ENCODE measurements at regions not wholly inside any gene's neighbourhood (a gene's known extent, or its start where the extent isn't known, plus 50 kb on each side); places are given as distances from the start of the nearest gene placed in this dataset.
"Not testable (repeated sequence)": the region's sequence is repeated elsewhere in the genome, so short reads cannot be mapped to it uniquely, and the experiment has no call there.

DNA sequence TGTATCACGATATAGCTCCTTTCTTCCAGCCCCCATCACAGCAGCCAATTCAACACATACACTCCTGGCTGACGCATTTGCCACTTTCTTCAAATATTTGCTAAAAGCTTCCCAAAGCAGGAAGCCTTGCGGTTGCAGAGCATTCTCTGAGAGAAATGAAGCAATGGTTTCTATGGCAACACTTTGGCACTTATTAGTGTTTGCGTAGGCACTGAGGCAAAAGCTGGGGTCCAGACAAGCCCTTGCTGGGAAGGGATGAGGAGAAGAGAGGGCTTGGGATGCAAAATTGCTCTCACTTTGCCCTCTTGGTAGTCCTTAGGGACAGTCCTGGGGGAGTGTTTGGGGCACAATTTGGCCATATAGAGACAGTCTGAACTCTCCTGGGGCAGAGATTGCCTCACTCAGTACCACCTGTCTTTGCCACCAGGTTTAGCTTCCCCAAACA lies 55.0 kb upstream of the PAK3 start:
- ATAC-seq: no peak

- ATAC-seq: no peak
Measured at GRCh38 chrX:111040377-111041017, 55.5 kb upstream of the PAK3 start.

- no peak for ATAC-seq
Measured at GRCh38 chrX:111039606-111040005, 56.4 kb upstream of the PAK3 start.

DNA sequence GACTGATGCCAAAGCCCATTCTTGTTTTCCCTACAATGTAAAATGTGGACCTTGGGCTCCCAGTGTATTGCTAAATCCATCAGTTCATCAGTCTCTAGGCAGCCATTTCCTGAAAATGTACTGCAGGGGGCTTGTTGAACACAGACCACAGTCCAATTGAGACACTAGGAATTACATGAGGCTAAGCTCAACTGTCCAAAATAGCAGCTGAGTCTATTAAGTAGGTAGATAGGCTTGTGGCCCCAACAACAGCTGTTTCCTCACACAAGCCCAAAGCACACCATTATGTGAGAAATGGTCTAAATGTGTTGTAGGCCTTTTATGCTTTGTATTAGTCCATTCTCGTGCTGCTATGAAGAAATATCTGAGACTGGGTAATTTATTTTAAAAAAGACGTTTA lies 60.0 kb upstream of the PAK3 start:
- ATAC-seq: no peak

DNA sequence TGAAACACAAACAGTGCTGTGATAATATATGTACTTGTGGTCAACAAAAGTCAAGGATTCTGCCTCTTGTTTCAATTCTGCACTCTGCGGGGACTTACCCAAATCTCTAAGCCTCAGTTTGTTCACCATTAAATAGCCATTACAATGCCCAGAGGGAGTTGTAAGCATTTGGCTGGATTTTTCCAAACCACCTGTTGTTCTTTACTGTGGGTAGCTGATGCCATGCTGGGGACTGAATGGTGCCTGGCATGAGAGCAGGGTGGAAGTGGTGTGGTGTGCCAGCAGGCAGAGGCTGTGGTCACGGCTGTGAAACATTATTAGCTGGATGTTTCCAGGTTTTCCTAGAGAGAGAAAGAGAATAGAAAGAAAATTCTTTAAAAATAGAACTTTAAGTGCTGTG lies 60.7 kb upstream of the PAK3 start:
- ATAC-seq: no peak

DNA sequence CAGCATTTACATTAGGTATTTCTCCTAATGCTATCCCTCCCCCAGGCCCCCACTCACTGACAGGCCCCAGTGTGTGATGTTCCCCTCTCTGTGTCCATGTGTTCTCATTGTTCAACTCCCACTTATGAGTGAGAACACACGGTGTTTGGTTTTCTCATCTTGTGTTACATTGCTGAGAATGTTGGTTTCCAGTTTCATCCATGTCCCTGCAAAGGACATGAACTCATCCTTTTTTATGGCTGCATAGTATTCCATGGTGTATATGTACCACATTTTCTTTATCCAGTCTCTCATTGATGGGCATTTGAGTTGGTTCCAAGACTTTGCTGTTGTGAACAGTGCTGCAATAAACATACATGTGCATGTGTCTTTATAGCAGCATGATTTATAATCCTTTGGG lies 73.0 kb upstream of the PAK3 start:
- not testable (repeated sequence) for ATAC-seq

- ATAC-seq: no peak
Measured at GRCh38 chrX:111020283-111020682, 75.7 kb upstream of the PAK3 start.

- ATAC-seq: no peak
Measured at GRCh38 chrX:111013778-111014455, 82.1 kb upstream of the PAK3 start.

DNA sequence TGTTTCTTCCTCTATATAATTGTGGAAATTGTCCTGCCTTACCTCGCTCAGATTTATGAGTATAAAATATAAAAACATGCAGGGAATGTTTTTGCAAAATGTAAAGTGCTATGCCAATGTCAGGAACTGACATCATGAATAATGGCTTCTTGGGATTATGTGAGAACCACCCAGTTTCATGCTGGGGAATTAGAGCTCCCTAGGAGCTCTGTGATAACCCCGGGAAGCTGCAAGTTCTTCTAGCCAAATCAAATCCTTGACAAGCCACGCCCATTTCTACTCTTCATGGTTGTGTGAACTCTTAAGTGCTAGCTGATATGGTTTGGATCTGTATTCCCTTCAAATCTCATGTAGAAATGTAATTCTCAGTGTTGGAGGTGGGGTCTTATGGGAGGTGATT lies 85.9 kb upstream of the PAK3 start:
- ATAC-seq: no peak

GRCh38 chrX:111009256-111009655 lies 86.7 kb upstream of the PAK3 start:
- no peak for ATAC-seq

- ATAC-seq: no peak
Measured at GRCh38 chrX:111008126-111008525, 87.9 kb upstream of the PAK3 start.

DNA sequence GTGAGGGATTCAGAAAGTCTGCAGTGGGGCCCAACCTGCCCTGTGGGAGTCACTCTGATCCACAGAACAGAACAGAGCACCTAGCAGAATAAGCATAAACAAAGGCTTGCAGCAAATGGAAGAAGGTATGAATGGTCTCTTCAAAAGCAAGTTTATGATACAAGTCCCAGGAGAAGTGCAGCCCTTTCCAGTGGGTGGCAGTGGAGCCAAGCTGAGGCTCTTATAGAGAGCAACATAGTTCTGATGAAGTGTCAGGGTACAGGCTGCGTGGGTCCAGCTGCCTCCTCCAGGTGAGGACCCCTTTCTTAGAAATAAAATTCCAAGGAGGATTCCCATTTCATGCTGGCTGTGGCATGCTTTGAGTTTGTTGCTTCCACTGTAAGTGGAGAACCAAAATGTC lies 88.8 kb upstream of the PAK3 start:
- ATAC-seq: no peak

DNA sequence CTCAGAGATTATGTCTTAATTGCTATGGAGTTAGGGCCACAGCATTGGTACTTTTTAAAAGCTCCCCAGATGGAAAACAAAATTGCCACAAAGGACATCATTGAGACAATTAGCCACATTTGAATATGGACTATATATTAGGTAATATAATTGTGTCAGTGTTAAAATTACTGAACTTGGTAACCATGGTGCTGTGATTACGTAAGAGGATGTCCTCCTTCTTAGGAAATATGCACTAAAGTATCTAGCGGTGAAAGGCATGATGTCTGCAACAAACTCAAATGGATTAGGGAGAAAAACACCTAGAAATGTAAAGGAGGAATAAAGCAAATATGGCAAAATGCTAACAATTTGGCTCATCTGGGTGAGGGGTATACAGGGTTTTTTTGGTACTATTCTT lies 89.9 kb upstream of the PAK3 start:
- ATAC-seq: no peak

DNA sequence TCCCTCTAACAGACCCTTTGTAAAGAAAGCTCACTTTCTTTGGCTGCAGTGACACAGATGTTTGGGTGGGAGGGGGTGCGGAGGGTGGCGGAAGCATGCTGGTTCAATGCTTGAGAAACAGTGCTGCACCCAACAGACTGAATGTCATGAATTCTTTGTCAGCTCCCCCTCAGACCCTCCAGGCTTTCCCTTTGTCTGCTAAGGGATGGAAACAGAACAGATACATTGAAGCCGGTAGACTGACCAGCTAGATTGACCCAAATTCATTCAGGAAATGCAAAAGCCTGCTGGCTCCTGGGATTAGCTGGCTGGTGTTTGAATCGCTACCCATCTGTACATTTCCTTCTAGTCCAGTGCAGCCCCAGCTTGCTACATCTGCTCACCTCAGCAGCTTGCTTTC lies 90.8 kb upstream of the PAK3 start:
- ATAC-seq: no peak

GRCh38 chrX:111003118-111003517 lies 92.9 kb upstream of the PAK3 start:
- no peak for ATAC-seq

- no peak for ATAC-seq
Measured at GRCh38 chrX:110992611-110993010, 103.4 kb upstream of the PAK3 start.

DNA sequence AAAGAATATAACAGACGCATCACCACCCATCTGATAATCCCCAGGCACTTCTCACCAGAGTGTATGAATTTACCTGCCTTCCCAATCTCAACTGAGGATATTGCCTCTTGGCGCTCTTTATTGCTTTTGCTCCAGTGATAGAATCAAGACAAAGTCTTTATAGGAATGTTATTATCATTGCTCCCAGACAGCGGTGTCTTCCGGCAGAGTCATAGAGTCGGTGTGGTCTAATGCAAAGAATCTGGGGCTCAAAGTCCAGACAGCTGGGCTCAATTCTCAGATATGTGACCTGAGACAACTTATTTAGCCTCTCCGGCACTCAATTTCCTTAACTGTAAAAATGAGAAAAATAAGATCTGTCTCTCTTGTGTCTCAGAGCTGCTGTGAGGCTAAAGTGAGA lies 106.1 kb upstream of the PAK3 start:
- no peak for ATAC-seq

GRCh38 chrX:110989447-110989846 lies 106.5 kb upstream of the PAK3 start:
- no peak for ATAC-seq

- ATAC-seq: no peak
Measured at GRCh38 chrX:110987292-110987691, 108.7 kb upstream of the PAK3 start.

DNA sequence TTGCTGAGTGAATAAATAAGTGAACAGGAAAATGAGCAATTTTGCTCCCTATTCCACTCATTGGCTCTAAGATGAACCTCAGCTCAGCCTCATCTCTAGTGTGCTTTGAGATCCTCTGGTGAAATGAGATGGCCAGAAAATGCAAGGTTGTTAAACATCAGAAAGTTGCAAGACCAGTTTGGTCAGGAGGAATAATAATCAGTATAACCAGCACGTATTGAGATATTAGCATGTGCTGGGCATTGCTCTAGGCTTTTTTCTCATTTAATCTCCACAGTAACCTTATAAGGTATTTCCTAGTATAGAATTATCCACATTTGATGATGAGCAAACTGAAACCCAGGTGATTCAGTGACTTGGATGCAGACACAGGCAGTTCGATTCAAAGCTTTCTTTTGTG lies 110.5 kb upstream of the PAK3 start:
- peak; percentile 84 for ATAC-seq

DNA sequence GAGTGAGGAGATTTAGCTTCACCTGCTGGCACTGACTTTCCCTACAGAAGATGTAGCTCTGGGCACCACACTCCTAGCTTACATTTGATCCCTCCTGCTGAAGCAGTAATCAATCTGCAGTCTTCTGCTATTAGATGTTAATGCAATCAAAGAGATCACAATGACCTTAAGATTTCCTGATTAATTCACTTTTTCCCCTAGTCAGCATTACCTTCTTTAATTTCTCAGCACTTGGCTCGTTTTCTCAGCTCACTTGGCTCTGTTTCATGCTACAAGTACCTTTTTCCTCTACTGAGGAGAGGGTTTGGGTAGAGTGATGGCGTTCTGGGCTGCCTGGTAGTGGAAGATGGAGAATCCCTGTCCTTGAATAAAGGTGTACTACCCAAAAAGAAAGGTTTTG lies 113.0 kb upstream of the PAK3 start:
- ATAC-seq: no peak

- ATAC-seq: no peak
Measured at GRCh38 chrX:110966839-110967238, 129.2 kb upstream of the PAK3 start.

DNA sequence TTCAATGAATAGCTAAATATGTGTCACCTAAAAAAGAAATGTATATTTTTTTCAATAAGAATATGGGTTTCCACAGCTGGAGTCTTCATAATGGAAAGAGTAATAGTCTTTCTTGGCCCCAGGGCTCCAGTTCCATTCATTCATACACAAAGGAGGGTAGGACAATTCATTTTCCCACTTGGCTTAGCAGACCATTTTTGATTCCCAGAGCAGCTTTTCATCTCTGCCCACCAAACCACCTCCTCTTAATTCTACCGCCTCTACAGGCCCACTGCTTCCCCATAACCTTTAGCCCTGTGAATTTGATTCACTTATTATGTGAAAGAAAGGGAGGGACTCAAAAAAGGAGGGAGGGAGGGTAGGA lies 129.9 kb upstream of the PAK3 start:
- ATAC-seq: no peak

- peak; percentile 71 for ATAC-seq
Measured at GRCh38 chrX:110965409-110966090, 130.4 kb upstream of the PAK3 start.
